Lower leg skin (tissue), 4 donors: ENCODE measurements at regions not wholly inside any gene's neighbourhood (a gene's known extent, or its start where the extent isn't known, plus 50 kb on each side); places are given as distances from the start of the nearest gene placed in this dataset.

Source experiments
- DNase-seq, 2 donors: peaks; one replicate each; pipeline ENCODE4 v3.0.0-alpha.2; 2019; ENCODE audit warnings: low spot score in 2 of 2
- H3K4me3 ChIP-seq: fragments of 200-600 bp; sonication (generic); 2 replicates; pipeline ENCODE4 v1.5.1; 2017; ENCODE audit warnings: mild to moderate bottlenecking, low read depth; ENCODE audit not compliant: poor library complexity, severe bottlenecking
- POLR2A ChIP-seq, 2 donors: fragments of 450-650 bp; IDR thresholded peaks; one replicate each; pipeline ENCODE4 v1.6.1; 2016 to 2017; ENCODE audit warnings: antibody characterized with exemption in 2 of 2, mild to moderate bottlenecking in 1 of 2, moderate library complexity in 1 of 2
- WGBS, 2 donors: methylation state at CpG; one replicate each; pipeline ENCODE4 v1.1.5; 2018; 5-methylcytosine and 5-hydroxymethylcytosine counted together
- intact Hi-C: fragments of 100-400 bp; cut with DNase I; formaldehyde crosslinking; loops from one replicate; pipeline ENCODE4 v1.15.0; 2023; ENCODE audit warnings: low total_unique reads
- TF ChIP-seq, protein P1 (sequence below), 3 donors: fragments of 450-650 bp; IDR thresholded peaks; one replicate each; pipeline ENCODE4 v1.5.1; 2016; ENCODE audit warnings: antibody characterized with exemption in 3 of 3, mild to moderate bottlenecking in 3 of 3, moderate library complexity in 2 of 3

DNA sequence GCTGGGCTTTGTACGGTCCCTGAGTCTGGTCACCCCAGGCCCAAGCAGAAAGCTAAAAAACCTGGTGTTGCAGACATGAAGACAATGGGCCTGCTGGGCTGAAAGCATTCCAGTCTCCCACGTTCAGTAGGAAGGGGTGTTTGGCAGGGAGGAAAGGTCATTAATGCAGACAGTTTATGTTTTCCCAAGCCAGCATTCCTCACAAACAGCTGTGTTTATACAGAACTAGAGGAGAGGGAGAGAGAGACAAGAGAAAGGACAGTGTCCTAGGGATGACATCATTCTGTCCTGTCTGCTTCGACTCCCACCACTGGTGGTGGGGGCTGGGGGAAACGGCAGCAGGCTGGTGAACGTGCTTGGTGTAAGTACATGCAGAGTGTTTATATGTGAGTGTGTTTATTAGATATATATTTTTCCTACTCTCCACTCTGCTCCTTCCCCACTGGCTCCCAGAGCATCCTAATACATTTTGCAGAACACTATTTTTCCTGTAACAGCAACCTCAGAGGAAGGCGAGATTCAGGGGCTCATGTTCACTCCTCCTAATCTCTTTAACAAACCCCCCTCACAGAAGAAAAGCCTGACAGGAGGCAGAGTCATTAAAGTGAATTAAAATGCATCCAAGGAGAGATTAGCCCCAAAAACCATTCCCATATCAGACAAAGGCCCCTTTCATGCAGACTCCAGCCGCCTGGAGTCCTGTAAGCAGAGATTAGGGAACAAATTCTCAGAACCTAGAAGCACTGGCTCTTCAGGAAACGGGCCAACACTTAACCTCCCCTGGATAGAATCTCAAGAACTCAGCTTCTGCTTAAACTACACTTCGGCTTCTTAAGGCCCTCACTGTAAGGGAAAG is 380.4 kb downstream of the TNS1 start:
- DNase-seq: no peak
- no peak overlapping the region for H3K4me3 ChIP-seq
- TF ChIP-seq, protein P1, sequence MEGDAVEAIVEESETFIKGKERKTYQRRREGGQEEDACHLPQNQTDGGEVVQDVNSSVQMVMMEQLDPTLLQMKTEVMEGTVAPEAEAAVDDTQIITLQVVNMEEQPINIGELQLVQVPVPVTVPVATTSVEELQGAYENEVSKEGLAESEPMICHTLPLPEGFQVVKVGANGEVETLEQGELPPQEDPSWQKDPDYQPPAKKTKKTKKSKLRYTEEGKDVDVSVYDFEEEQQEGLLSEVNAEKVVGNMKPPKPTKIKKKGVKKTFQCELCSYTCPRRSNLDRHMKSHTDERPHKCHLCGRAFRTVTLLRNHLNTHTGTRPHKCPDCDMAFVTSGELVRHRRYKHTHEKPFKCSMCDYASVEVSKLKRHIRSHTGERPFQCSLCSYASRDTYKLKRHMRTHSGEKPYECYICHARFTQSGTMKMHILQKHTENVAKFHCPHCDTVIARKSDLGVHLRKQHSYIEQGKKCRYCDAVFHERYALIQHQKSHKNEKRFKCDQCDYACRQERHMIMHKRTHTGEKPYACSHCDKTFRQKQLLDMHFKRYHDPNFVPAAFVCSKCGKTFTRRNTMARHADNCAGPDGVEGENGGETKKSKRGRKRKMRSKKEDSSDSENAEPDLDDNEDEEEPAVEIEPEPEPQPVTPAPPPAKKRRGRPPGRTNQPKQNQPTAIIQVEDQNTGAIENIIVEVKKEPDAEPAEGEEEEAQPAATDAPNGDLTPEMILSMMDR (IDR thresholded peaks at IDR 0.05): peak in 1 of 3 donors; percentile 52
- TF ChIP-seq POLR2A (IDR thresholded peaks at IDR 0.05): no peak
- intact Hi-C loops: no loop called here
- 64 to 65% methylated on average over 9 of the region's 9 CpGs for WGBS, 2 donors

DNA sequence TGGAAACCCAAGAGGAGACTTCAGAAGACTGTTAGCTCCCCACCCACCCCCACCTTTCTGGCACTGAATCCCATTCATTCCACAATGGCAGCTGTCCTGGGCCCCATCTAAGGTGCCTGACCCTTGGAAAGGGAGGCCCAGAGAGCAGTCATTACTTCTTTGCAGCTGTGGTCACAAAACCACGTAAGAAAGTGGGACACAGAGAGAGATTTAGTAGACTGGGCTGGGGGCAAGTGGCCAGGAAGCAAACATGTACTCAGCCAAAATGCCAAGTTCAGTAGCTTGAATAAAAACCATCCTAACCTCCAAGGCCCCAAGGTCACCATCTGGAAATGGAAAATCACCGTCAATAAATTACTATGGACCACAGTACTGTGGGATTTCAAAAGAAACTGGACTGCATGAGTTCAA is 381.4 kb downstream of the TNS1 start:
- TF ChIP-seq, protein P1 (IDR thresholded peaks at IDR 0.05): no peak
- no peak for TF ChIP-seq POLR2A (IDR thresholded peaks at IDR 0.05)
- intact Hi-C loops: no loop called here
- H3K4me3 ChIP-seq: no peak overlapping the region
- DNase-seq: no peak
- WGBS, 2 donors: 84 to 91% methylated on average over 2 of the region's 2 CpGs

DNA sequence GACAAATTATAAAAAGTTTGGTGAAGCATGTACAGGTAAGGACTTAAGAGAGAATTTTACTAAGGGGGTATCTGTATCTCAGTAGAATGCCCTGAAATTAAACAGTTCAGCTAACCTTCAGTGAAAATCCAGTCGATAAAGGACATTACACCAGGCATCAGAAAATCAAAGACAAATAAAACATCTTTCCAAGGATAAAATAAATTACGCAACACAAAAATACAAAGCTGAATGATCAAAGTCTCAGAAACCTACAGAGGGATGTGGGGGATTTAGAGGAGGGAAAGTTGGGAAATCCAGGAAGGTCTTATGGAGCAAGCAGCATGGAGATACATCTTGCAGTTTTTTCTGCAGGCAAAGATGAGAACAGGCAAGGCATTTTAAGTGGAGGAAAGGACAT is 384.1 kb downstream of the TNS1 start:
- 95 to 100% methylated on average over 2 of the region's 2 CpGs for WGBS, 2 donors
- intact Hi-C loops: no loop called here
- DNase-seq: no peak
- TF ChIP-seq POLR2A (IDR thresholded peaks at IDR 0.05): no peak
- TF ChIP-seq, protein P1 (IDR thresholded peaks at IDR 0.05): no peak
- no peak overlapping the region for H3K4me3 ChIP-seq

DNA sequence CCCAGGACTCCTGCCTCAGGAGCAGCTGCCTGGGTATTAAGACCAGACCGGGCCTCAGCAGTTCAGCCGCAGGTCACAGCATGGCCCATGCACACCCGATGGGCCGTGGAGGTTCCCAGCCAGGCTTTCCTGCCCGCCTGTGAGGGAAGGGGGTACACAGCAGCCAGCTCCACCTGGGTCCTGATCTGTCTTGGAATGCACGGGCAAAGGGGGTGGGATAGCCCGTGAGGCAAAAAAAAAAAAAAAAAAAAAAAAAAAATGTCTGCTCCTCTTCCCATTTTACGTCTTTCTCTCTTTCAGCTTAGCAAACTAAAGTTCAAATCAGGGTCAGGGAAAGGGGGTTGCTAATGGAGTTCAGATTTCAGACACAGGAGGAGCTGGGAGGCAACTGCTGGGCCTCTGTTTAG is 385.2 kb downstream of the TNS1 start:
- no peak for DNase-seq
- WGBS, 2 donors: 82 to 93% methylated on average over 8 of the region's 8 CpGs
- intact Hi-C loops: no loop called here
- TF ChIP-seq POLR2A (IDR thresholded peaks at IDR 0.05): no peak
- H3K4me3 ChIP-seq: no peak overlapping the region

DNA sequence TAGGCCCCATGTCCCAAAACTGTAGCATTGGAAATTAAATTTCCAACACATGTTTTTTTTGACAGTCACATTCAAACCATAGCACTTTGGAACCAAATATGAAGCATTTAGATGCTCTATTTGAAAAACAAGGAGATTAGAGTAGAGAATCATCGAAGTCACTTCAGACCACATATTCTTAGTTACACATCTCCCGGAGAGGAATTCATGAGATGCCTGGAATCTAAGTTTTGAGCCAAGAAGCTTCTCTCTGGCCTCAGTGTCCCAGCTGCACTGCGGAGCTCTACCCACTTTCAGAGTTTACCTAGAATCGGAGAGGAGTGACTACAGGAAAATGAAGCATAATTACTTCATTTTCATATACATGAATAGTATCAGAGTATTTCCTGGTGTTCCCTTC is 385.9 kb downstream of the TNS1 start:
- intact Hi-C loops: no loop called here
- no peak overlapping the region for H3K4me3 ChIP-seq
- no peak for DNase-seq
- TF ChIP-seq, protein P1 (IDR thresholded peaks at IDR 0.05): no peak
- TF ChIP-seq POLR2A (IDR thresholded peaks at IDR 0.05): no peak
- 83 to 84% methylated on average over 4 of the region's 4 CpGs for WGBS, 2 donors

DNA sequence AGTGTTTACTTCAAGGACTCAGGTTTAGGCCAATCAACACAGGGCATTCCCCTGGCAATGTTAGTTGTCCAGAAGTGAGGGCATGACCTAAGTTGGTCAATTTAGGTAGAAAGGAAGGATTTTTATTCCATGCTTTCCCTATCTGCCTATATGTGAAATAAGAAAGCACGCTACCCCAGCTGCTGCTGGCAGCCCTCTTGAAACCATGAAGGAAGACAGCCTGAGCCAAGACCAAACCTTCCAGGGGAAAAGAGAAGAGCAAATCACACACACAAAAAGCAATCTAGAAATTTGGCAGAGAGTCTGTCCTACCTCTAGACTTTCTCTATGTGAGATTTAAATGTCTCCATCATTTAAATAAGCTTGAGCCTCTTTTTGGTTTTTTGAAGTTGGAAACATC is 387.6 kb downstream of the TNS1 start:
- 100% methylated on average over 1 of the region's 1 CpG for whole genome bisulfite sequencing, 2 donors

More for the DNA sequence above, 387.6 kb downstream of the TNS1 start:
- DNase-seq: no peak
- TF ChIP-seq POLR2A (IDR thresholded peaks at IDR 0.05): no peak
- TF ChIP-seq, protein P1 (IDR thresholded peaks at IDR 0.05): no peak
- H3K4me3 ChIP-seq: no peak overlapping the region
- intact Hi-C loops: no loop called here
